MM.1S (cell line): ENCODE measurements at regions not wholly inside any gene's neighbourhood (a gene's known extent, or its start where the extent isn't known, plus 50 kb on each side); places are given as distances from the start of the nearest gene placed in this dataset.

Source experiments
- CTCF ChIP-seq: fragments of 300-600 bp; sonication (generic); IDR thresholded peaks from 2 replicates; pipeline ENCODE4 v1.5.1; 2016; ENCODE audit warnings: antibody characterized with exemption, low read length, mixed read lengths
- EZH2 ChIP-seq: fragments of 300-600 bp; sonication (generic); optimal IDR thresholded peaks from 2 replicates; pipeline ENCODE3; 2017; ENCODE audit warnings: low read depth, mild to moderate bottlenecking, antibody characterized with exemption, low read length, mixed read lengths

GRCh38 chr6:151682922-151683321, 124.6 kb upstream of the ESR1 start:
- no peak for TF ChIP-seq CTCF
- TF ChIP-seq EZH2 = no peak
